Tibial artery (tissue), 4 donors: ENCODE measurements at regions not wholly inside any gene's neighbourhood (a gene's known extent, or its start where the extent isn't known, plus 50 kb on each side); places are given as distances from the start of the nearest gene placed in this dataset.

Source experiments
- DNase-seq, 2 donors: peaks; one replicate each; pipeline ENCODE4 v3.0.0-alpha.2; 2019
- H3K27ac ChIP-seq, 2 donors: fragments of 200-600 bp; sonication (generic) in 1 of 2; 1 replicate in 1 of 2; 2 replicates in 1 of 2; pipeline ENCODE4 v1.5.1; 2018 to 2019; ENCODE audit warnings: mild to moderate bottlenecking in 1 of 2
- H3K27me3 ChIP-seq, 2 donors: fragments of 200-600 bp; sonication (generic) in 1 of 2; one replicate each; pipeline versions ENCODE4 v1.5.1 to v1.6.0; 2016 to 2019
- H3K36me3 ChIP-seq, 3 donors: fragments of 200-600 bp; sonication (generic) in 2 of 3; one replicate each; pipeline ENCODE4 v1.5.1; 2016 to 2019; ENCODE audit warnings: mild to moderate bottlenecking in 2 of 3
- H3K4me1 ChIP-seq, 4 donors: fragments of 200-600 bp; sonication (generic) in 2 of 4; 1 replicate in 3 of 4; 2 replicates in 1 of 4; pipeline ENCODE4 v1.5.1; 2016 to 2019
- H3K4me3 ChIP-seq, 2 donors: fragments of 200-600 bp; sonication (generic) in 1 of 2; 1 replicate in 1 of 2; 2 replicates in 1 of 2; pipeline ENCODE4 v1.5.1; 2018 to 2019; ENCODE audit warnings: mild to moderate bottlenecking in 2 of 2
- H3K9me3 ChIP-seq, 3 donors: fragments of 200-600 bp; sonication (generic) in 1 of 3; one replicate each; pipeline ENCODE4 v1.5.1; 2016 to 2019
- CTCF ChIP-seq, 2 experiments: fragments of 200-600 bp in 1 of 2; fragments of 450-650 bp in 1 of 2; IDR thresholded peaks; one replicate each; pipeline ENCODE4 v1.5.1; 2017 to 2019; ENCODE audit warnings: antibody characterized with exemption in 2 of 2, mild to moderate bottlenecking in 1 of 2, moderate library complexity in 1 of 2
- intact Hi-C: fragments of 100-400 bp; cut with DNase I; formaldehyde crosslinking; loops from one replicate; pipeline ENCODE4 v1.15.0; 2023; ENCODE audit warnings: low total_unique reads

- intact Hi-C loops = no loop called here
- Histone ChIP-seq H3K27me3 (no peaks in the 10 kb centered on the region), H3K27ac (no peak overlapping the region), H3K4me3 (no peak overlapping the region), H3K4me1 (no peaks in the 10 kb centered on the region), H3K36me3 (no peaks in the 10 kb centered on the region), H3K9me3 (no peaks in the 10 kb centered on the region)
- no peak for TF ChIP-seq CTCF (IDR thresholded peaks at IDR 0.05)
- no peak for DNase-seq
Measured at GRCh38 chrX:9249051-9249846, 215.3 kb upstream of the FAM9B start.

- Histone ChIP-seq H3K4me1 (no peaks in the 10 kb centered on the region), H3K27ac (no peak overlapping the region), H3K9me3 (no peaks in the 10 kb centered on the region), H3K27me3 (no peaks in the 10 kb centered on the region), H3K36me3 (no peaks in the 10 kb centered on the region), H3K4me3 (no peak overlapping the region)
- no peak for TF ChIP-seq CTCF (IDR thresholded peaks at IDR 0.05)
- intact Hi-C loops = no loop called here
- no peak for DNase-seq
Measured at GRCh38 chrX:9252182-9252581, 212.7 kb upstream of the TBL1X start.

- intact Hi-C loops = no loop called here
Measured at GRCh38 chrX:9253211-9253610, 211.6 kb upstream of the TBL1X start.

GRCh38 chrX:9257718-9258420 lies 207.0 kb upstream of the TBL1X start:
- H3K9me3 ChIP-seq = no peaks in the 10 kb centered on the region
- H3K36me3 ChIP-seq = no peaks in the 10 kb centered on the region
- no peaks in the 10 kb centered on the region for H3K27me3 ChIP-seq
- no peak for TF ChIP-seq CTCF (IDR thresholded peaks at IDR 0.05)
- DNase-seq = no peak
- intact Hi-C loops = no loop called here
- H3K4me1 ChIP-seq = peaks cover 0 to 11% (median 0%) of the 10 kb centered on the region in 4 donors
- no peak overlapping the region for H3K4me3 ChIP-seq
- no peak overlapping the region for H3K27ac ChIP-seq

More at GRCh38 chrX:9253211-9253610, 211.6 kb upstream of the TBL1X start:
- Histone ChIP-seq H3K4me1 (peaks cover 0 to 5% (median 0%) of the 10 kb centered on the region in 4 donors), H3K4me3 (no peak overlapping the region), H3K36me3 (no peaks in the 10 kb centered on the region), H3K9me3 (no peaks in the 10 kb centered on the region), H3K27me3 (no peaks in the 10 kb centered on the region), H3K27ac (no peak overlapping the region)
- no peak for TF ChIP-seq CTCF (IDR thresholded peaks at IDR 0.05)
- no peak for DNase-seq

GRCh38 chrX:9258421-9259104 lies 206.3 kb upstream of the TBL1X start:
- TF ChIP-seq CTCF (IDR thresholded peaks at IDR 0.05) = no peak
- Histone ChIP-seq H3K27ac (no peak overlapping the region), H3K4me1 (peaks cover 0 to 11% (median 0%) of the 10 kb centered on the region in 4 donors), H3K4me3 (no peak overlapping the region), H3K36me3 (no peaks in the 10 kb centered on the region), H3K27me3 (no peaks in the 10 kb centered on the region), H3K9me3 (no peaks in the 10 kb centered on the region)
- no peak for DNase-seq
- intact Hi-C loops = no loop called here
